GM12891 (cell line): ENCODE measurements at regions not wholly inside any gene's neighbourhood (a gene's known extent, or its start where the extent isn't known, plus 50 kb on each side); places are given as distances from the start of the nearest gene placed in this dataset.

Source experiments
- POLR2A ChIP-seq: IDR thresholded peaks from 2 replicates; pipeline ENCODE4 v1.6.1; 2011; ENCODE audit warnings: low read depth, low read length, control low read depth
- POLR2AphosphoS5 ChIP-seq: IDR thresholded peaks from 2 replicates; pipeline ENCODE4 v1.6.1; 2011; ENCODE audit warnings: low read depth, low read length, control low read depth
- TAF1 ChIP-seq: IDR thresholded peaks from 2 replicates; pipeline ENCODE4 v1.6.1; 2011; ENCODE audit warnings: low read depth, low read length, control low read depth

GRCh38 chr6:81886157-81886556 is 133.7 kb upstream of the TENT5A start:
- TF ChIP-seq POLR2AphosphoS5 (no peak), POLR2A (no peak), TAF1 (no peak)
